H1 (cell line): ENCODE measurements at regions not wholly inside any gene's neighbourhood (a gene's known extent, or its start where the extent isn't known, plus 50 kb on each side); places are given as distances from the start of the nearest gene placed in this dataset.

Experiments used
- CBX8 ChIP-seq: fragments of 300-800, 300-1000 bp; sonication (generic); IDR thresholded peaks from 2 replicates; pipeline ENCODE4 v1.7.1; 2016; ENCODE audit warnings: low read depth, low read length, borderline replicate concordance
- HDAC2 ChIP-seq, 2 experiments: fragments of 300-600 bp in 1 of 2; sonication (generic) in 1 of 2; IDR thresholded peaks; 2 replicates each; pipeline ENCODE4 v1.6.1; 2011 to 2012; ENCODE audit warnings: low read depth in 2 of 2, low read length in 2 of 2, mild to moderate bottlenecking in 2 of 2, moderate library complexity in 2 of 2, borderline replicate concordance in 1 of 2, inconsistent platforms in 1 of 2
- JUN ChIP-seq: IDR thresholded peaks from 2 replicates; pipeline ENCODE4 v1.6.1; 2011; ENCODE audit warnings: low read depth, mild to moderate bottlenecking, improper control_type of control experiment, low read length
- NANOG ChIP-seq: IDR thresholded peaks from 2 replicates; pipeline ENCODE4 v1.6.1; 2011; ENCODE audit warnings: low read length, low read depth, mild to moderate bottlenecking, inconsistent platforms; ENCODE audit not compliant: insufficient read depth, poor library complexity, severe bottlenecking
- RXRA ChIP-seq: IDR thresholded peaks from 2 replicates; pipeline ENCODE4 v1.6.1; 2011; ENCODE audit warnings: low read depth, mild to moderate bottlenecking, low read length, moderate library complexity; ENCODE audit not compliant: insufficient read depth
- TAF1 ChIP-seq: IDR thresholded peaks from 2 replicates; pipeline ENCODE4 v1.6.1; 2011; ENCODE audit warnings: mild to moderate bottlenecking, low read depth, low read length
- TF ChIP-seq, protein P1 (sequence below): fragments of 300-600 bp; sonication (generic); IDR thresholded peaks from 2 replicates; pipeline ENCODE4 v1.7.1; 2012; ENCODE audit warnings: low read length, moderate library complexity, mild to moderate bottlenecking, inconsistent platforms; ENCODE audit not compliant: insufficient replicate concordance
- TF ChIP-seq, protein P2 (sequence below): IDR thresholded peaks from 2 replicates; pipeline ENCODE4 v1.6.1; 2011; ENCODE audit warnings: low read depth, mild to moderate bottlenecking, low read length; ENCODE audit not compliant: insufficient read depth

DNA sequence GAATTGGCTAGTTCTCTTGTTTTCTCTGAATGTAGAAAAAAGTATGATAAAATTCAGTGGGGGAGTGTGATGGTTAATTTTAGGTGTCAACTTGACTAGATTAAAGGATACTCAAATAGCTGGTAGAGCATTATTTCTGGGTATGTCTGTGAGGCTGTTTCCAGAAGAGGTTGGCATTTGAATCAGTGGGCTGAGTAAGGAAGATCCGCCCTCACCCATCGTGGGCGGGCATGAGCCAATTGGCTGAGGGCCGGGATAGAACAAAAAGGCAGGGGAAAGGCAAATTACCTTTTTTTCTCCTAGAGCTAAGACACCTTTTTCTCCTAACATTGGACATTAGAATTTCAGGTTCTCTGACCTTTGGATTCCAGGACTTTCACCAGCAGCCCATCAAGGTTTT lies 667.6 kb upstream of the SLC8A1 start (continued):
- TF ChIP-seq, protein P1, sequence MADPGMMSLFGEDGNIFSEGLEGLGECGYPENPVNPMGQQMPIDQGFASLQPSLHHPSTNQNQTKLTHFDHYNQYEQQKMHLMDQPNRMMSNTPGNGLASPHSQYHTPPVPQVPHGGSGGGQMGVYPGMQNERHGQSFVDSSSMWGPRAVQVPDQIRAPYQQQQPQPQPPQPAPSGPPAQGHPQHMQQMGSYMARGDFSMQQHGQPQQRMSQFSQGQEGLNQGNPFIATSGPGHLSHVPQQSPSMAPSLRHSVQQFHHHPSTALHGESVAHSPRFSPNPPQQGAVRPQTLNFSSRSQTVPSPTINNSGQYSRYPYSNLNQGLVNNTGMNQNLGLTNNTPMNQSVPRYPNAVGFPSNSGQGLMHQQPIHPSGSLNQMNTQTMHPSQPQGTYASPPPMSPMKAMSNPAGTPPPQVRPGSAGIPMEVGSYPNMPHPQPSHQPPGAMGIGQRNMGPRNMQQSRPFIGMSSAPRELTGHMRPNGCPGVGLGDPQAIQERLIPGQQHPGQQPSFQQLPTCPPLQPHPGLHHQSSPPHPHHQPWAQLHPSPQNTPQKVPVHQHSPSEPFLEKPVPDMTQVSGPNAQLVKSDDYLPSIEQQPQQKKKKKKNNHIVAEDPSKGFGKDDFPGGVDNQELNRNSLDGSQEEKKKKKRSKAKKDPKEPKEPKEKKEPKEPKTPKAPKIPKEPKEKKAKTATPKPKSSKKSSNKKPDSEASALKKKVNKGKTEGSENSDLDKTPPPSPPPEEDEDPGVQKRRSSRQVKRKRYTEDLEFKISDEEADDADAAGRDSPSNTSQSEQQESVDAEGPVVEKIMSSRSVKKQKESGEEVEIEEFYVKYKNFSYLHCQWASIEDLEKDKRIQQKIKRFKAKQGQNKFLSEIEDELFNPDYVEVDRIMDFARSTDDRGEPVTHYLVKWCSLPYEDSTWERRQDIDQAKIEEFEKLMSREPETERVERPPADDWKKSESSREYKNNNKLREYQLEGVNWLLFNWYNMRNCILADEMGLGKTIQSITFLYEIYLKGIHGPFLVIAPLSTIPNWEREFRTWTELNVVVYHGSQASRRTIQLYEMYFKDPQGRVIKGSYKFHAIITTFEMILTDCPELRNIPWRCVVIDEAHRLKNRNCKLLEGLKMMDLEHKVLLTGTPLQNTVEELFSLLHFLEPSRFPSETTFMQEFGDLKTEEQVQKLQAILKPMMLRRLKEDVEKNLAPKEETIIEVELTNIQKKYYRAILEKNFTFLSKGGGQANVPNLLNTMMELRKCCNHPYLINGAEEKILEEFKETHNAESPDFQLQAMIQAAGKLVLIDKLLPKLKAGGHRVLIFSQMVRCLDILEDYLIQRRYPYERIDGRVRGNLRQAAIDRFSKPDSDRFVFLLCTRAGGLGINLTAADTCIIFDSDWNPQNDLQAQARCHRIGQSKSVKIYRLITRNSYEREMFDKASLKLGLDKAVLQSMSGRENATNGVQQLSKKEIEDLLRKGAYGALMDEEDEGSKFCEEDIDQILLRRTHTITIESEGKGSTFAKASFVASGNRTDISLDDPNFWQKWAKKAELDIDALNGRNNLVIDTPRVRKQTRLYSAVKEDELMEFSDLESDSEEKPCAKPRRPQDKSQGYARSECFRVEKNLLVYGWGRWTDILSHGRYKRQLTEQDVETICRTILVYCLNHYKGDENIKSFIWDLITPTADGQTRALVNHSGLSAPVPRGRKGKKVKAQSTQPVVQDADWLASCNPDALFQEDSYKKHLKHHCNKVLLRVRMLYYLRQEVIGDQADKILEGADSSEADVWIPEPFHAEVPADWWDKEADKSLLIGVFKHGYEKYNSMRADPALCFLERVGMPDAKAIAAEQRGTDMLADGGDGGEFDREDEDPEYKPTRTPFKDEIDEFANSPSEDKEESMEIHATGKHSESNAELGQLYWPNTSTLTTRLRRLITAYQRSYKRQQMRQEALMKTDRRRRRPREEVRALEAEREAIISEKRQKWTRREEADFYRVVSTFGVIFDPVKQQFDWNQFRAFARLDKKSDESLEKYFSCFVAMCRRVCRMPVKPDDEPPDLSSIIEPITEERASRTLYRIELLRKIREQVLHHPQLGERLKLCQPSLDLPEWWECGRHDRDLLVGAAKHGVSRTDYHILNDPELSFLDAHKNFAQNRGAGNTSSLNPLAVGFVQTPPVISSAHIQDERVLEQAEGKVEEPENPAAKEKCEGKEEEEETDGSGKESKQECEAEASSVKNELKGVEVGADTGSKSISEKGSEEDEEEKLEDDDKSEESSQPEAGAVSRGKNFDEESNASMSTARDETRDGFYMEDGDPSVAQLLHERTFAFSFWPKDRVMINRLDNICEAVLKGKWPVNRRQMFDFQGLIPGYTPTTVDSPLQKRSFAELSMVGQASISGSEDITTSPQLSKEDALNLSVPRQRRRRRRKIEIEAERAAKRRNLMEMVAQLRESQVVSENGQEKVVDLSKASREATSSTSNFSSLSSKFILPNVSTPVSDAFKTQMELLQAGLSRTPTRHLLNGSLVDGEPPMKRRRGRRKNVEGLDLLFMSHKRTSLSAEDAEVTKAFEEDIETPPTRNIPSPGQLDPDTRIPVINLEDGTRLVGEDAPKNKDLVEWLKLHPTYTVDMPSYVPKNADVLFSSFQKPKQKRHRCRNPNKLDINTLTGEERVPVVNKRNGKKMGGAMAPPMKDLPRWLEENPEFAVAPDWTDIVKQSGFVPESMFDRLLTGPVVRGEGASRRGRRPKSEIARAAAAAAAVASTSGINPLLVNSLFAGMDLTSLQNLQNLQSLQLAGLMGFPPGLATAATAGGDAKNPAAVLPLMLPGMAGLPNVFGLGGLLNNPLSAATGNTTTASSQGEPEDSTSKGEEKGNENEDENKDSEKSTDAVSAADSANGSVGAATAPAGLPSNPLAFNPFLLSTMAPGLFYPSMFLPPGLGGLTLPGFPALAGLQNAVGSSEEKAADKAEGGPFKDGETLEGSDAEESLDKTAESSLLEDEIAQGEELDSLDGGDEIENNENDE = no peak
- TF ChIP-seq CBX8 = no peak
- TF ChIP-seq, protein P2, sequence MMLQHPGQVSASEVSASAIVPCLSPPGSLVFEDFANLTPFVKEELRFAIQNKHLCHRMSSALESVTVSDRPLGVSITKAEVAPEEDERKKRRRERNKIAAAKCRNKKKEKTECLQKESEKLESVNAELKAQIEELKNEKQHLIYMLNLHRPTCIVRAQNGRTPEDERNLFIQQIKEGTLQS = no peak
- no peak for TF ChIP-seq JUN
- TF ChIP-seq RXRA = no peak
- no peak for TF ChIP-seq TAF1
- no peak for TF ChIP-seq HDAC2 (IDR thresholded peaks at IDR 0.05; ENCODE audit: borderline replicate concordance in 1 of 2, low read depth in 2 of 2, low read length in 2 of 2)
- TF ChIP-seq NANOG = no peak
